GM12878 (cell line): ENCODE measurements at regions not wholly inside any gene's neighbourhood (a gene's known extent, or its start where the extent isn't known, plus 50 kb on each side); places are given as distances from the start of the nearest gene placed in this dataset.

ENCODE experiments used
- ATAC-seq: fragments of 200-7000 bp; cut with Tn5 transposase; 3 replicates; pipeline ENCODE4 v1.9.1; 2020; ENCODE audit warnings: mild to moderate bottlenecking, moderate library complexity
- BruUV-seq: library from RNA; stranded (reverse); fragments of 400-500 nt; replicated peaks from 2 replicates; lab custom pipeline; 2021; lab: Mats Ljungman, UMichigan
- CTCF ChIA-PET: fragments of 300-600 bp; sonication (Branson Sonifier 250); formaldehyde crosslinking; extraction: SDS; loops from one replicate; lab custom pipeline; 2021; ENCODE audit warnings: inconsistent platforms; lab: Yijun Ruan, JAX
- POLR2A ChIA-PET: fragments of 350-600 bp; formaldehyde crosslinking; extraction: SDS; loops from one replicate; lab custom pipeline; 2021; ENCODE audit warnings: inconsistent platforms; lab: Charles Lee
- RAD21 ChIA-PET: fragments of 300-600 bp; sonication (Branson Sonifier 250); formaldehyde crosslinking; loops from one replicate; lab custom pipeline; 2023; ENCODE audit warnings: antibody characterized with exemption; ENCODE audit not compliant: unreplicated experiment; lab: Charles Lee
- SMC1A ChIA-PET: fragments of 300-600 bp; sonication (Branson Sonifier 250); formaldehyde crosslinking; loops from one replicate; lab custom pipeline; 2023; ENCODE audit not compliant: unreplicated experiment, uncharacterized antibody; lab: Charles Lee
- DNase-seq: peaks from one replicate; pipeline ENCODE4 v3.0.0-alpha.2; 2011; ENCODE audit warnings: low read depth, low spot score
- FAIRE-seq: peaks from 3 replicates; lab custom pipeline; 2011; peaks lifted over from hg19 to GRCh38; lab: Jason Lieb, UNC
- H2AFZ ChIP-seq: 2 replicates; pipeline ENCODE4 v1.6.0; 2011; ENCODE audit warnings: low read depth, low read length, control low read depth; ENCODE audit not compliant: control insufficient read depth
- H3K27ac ChIP-seq: 2 replicates; pipeline ENCODE4 v1.5.1; 2011; ENCODE audit warnings: control low read depth; ENCODE audit not compliant: control insufficient read depth, insufficient read depth
- H3K27me3 ChIP-seq, 2 experiments: replicated peaks in 1 of 2; 2 replicates each; pipeline versions ENCODE4 v1.6.0 to v1.6.1; 2011; ENCODE audit warnings: low read length in 1 of 2; ENCODE audit not compliant: control insufficient read depth in 2 of 2, insufficient read depth in 2 of 2
- H3K36me3 ChIP-seq, 2 experiments: 2 replicates each; pipeline ENCODE4 v1.5.1; 2011; ENCODE audit warnings: low read length in 1 of 2; ENCODE audit not compliant: control insufficient read depth in 2 of 2, insufficient read depth in 2 of 2
- H3K4me1 ChIP-seq: 2 replicates; pipeline ENCODE4 v1.6.1; 2011; ENCODE audit warnings: mild to moderate bottlenecking, low read length, moderate library complexity, mixed read lengths; ENCODE audit not compliant: control insufficient read depth, insufficient read depth
- H3K4me2 ChIP-seq: 2 replicates; pipeline ENCODE4 v1.6.0; 2011; ENCODE audit warnings: control low read depth; ENCODE audit not compliant: control insufficient read depth, insufficient read depth
- H3K4me3 ChIP-seq: fragments of 200-600 bp; sonication (generic); 2 replicates; pipeline ENCODE4 v1.5.1; 2016
- H3K79me2 ChIP-seq: 2 replicates; pipeline ENCODE4 v1.6.0; 2011; ENCODE audit warnings: low read length; ENCODE audit not compliant: control insufficient read depth, insufficient read depth
- H3K9ac ChIP-seq: 2 replicates; pipeline ENCODE4 v1.8.0; 2011; ENCODE audit warnings: low read length, control low read depth, mixed read lengths; ENCODE audit not compliant: control insufficient read depth, insufficient read depth
- H3K9me3 ChIP-seq: replicated peaks from 3 replicates; pipeline ENCODE4 v1.5.1; 2011; ENCODE audit warnings: mild to moderate bottlenecking, low read length; ENCODE audit not compliant: control insufficient read depth, insufficient read depth
- H4K20me1 ChIP-seq: 2 replicates; pipeline ENCODE4 v1.6.0; 2011; ENCODE audit not compliant: control insufficient read depth, insufficient read depth
- CHD1 ChIP-seq: IDR thresholded peaks from 2 replicates; pipeline ENCODE4 v1.6.1; 2012; ENCODE audit warnings: low read depth, low read length, improper control_type of control experiment
- CREB1 ChIP-seq: IDR thresholded peaks from 2 replicates; pipeline ENCODE4 v1.6.1; 2012; ENCODE audit warnings: low read depth, mild to moderate bottlenecking, inconsistent platforms
- DPF2 ChIP-seq: fragments of 450-650 bp; IDR thresholded peaks from 2 replicates; pipeline ENCODE4 v1.6.1; 2017; ENCODE audit warnings: mild to moderate bottlenecking
- MTA2 ChIP-seq: fragments of 450-650 bp; IDR thresholded peaks from 2 replicates; pipeline ENCODE4 v1.6.1; 2016; ENCODE audit warnings: low read depth, mild to moderate bottlenecking, moderate library complexity
- NBN ChIP-seq: fragments of 450-650 bp; IDR thresholded peaks from 2 replicates; pipeline ENCODE4 v1.6.1; 2016
- PAX8 ChIP-seq: fragments of 450-650 bp; IDR thresholded peaks from 2 replicates; pipeline ENCODE4 v1.6.1; 2017; ENCODE audit warnings: mild to moderate bottlenecking, moderate library complexity
- SPI1 ChIP-seq: IDR thresholded peaks from 2 replicates; pipeline ENCODE4 v1.6.1; 2011; ENCODE audit warnings: low read depth, mild to moderate bottlenecking, low read length, moderate library complexity, borderline replicate concordance; ENCODE audit not compliant: insufficient read depth
- SREBF2 ChIP-seq: IDR thresholded peaks from 2 replicates; pipeline ENCODE4 v1.6.1; 2012; ENCODE audit warnings: mild to moderate bottlenecking, low read length
- SRF ChIP-seq, 2 experiments: IDR thresholded peaks; 2 replicates each; pipeline ENCODE4 v1.6.1; 2011; ENCODE audit warnings: low read depth in 2 of 2, low read length in 2 of 2, mild to moderate bottlenecking in 1 of 2, moderate library complexity in 1 of 2
- STAT1 ChIP-seq: fragments of 450-650 bp; conservative IDR thresholded peaks from 2 replicates; pipeline ENCODE4 v1.6.1; 2014; ENCODE audit warnings: antibody characterized with exemption, mild to moderate bottlenecking
- YY1 ChIP-seq: IDR thresholded peaks from 2 replicates; pipeline ENCODE4 v1.6.1; 2011; ENCODE audit warnings: low read depth, mild to moderate bottlenecking, low read length
- ZNF384 ChIP-seq: IDR thresholded peaks from 2 replicates; pipeline ENCODE4 v1.6.1; 2012; ENCODE audit warnings: low read depth, mild to moderate bottlenecking, low read length, improper control_type of control experiment, borderline replicate concordance
- whole genome bisulfite sequencing: methylation state at CpG from one replicate; pipeline ENCODE4 v1.1.6; 2016; ENCODE audit warnings: low lambda C conversion rate; ENCODE audit not compliant: insufficient replicate concordance, insufficient coverage; ENCODE audit errors: missing lambda C conversion rate; 5-methylcytosine and 5-hydroxymethylcytosine counted together
- in situ Hi-C: fragments of 300-500 bp; cut with MboI; formaldehyde crosslinking; loops from 9 replicates; pipeline ENCODE4 v1.14.3; 2018; ENCODE audit warnings: mixed read lengths
- intact Hi-C: fragments of 100-400 bp; cut with micrococcal nuclease; formaldehyde crosslinking; loops from one replicate; pipeline ENCODE4 v1.14.2; 2022; ENCODE audit not compliant: unreplicated experiment
- TF ChIP-seq, protein P1 (sequence below): fragments of 450-650 bp; formaldehyde crosslinking; IDR thresholded peaks from 2 replicates; pipeline ENCODE4 v1.5.0; 2022; ENCODE audit warnings: mild to moderate bottlenecking, missing genetic modification characterization
- TF ChIP-seq, protein P2 (sequence below): fragments of 450-650 bp; IDR thresholded peaks from 2 replicates; pipeline ENCODE4 v1.6.1; 2017; ENCODE audit warnings: borderline replicate concordance

DNA sequence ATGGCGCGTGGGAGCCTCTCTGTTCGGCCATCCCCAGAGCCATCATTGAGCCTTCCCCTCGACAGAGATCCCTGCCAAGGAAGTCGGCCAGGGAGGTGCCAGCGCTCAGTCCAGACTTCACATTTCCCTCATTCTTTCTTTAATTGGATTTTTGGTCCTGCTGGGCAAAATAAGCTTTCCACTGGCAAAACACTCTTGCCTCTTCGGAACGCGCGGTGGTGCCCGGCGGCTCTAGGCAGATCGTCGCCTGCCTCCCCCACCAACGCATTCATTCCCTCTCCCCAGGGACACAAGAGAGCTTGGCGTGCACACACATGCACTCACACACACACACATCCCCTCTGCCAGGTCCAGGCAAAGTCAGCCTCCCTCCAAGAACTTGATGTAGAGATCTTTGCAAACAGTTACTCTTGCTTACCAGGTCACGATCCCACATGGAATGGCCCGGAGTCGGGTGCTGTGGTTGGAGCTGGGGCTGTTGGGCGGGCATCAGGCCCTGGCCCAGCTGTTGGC, 257.1 kb downstream of the BCOR start (continued):
- TF ChIP-seq, protein P1, sequence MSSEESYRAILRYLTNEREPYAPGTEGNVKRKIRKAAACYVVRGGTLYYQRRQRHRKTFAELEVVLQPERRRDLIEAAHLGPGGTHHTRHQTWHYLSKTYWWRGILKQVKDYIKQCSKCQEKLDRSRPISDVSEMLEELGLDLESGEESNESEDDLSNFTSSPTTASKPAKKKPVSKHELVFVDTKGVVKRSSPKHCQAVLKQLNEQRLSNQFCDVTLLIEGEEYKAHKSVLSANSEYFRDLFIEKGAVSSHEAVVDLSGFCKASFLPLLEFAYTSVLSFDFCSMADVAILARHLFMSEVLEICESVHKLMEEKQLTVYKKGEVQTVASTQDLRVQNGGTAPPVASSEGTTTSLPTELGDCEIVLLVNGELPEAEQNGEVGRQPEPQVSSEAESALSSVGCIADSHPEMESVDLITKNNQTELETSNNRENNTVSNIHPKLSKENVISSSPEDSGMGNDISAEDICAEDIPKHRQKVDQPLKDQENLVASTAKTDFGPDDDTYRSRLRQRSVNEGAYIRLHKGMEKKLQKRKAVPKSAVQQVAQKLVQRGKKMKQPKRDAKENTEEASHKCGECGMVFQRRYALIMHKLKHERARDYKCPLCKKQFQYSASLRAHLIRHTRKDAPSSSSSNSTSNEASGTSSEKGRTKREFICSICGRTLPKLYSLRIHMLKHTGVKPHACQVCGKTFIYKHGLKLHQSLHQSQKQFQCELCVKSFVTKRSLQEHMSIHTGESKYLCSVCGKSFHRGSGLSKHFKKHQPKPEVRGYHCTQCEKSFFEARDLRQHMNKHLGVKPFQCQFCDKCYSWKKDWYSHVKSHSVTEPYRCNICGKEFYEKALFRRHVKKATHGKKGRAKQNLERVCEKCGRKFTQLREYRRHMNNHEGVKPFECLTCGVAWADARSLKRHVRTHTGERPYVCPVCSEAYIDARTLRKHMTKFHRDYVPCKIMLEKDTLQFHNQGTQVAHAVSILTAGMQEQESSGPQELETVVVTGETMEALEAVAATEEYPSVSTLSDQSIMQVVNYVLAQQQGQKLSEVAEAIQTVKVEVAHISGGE (CRISPR knock-in tag): no peak
- TF ChIP-seq STAT1 (no peak), SPI1 (no peak), ZNF384 (no peak)

DNA sequence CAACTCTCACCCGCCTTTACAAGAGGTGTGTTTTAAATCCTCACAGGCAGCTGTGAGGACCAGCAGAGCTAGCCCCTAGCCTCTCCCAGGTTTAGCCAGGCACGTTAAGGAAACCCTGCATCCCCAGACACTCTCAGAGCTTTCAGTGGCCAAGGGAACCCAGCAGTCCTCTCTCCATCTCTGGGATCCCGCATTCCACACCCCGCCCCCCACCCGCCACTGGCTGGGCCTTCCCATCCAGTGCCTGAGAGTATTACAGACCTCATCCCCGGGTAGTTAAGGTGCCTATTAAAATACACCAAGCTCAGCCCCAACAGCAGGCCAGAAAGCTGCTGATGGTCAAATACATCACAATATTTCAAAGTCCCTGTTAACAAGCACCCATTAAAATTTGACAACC, 256.2 kb downstream of the BCOR start:
- H3K36me3 ChIP-seq: no peaks in the 10 kb centered on the region
- FAIRE-seq (no peak), ATAC-seq (no peak), DNase-seq (no peak)
- no peak overlapping the region for H3K27ac ChIP-seq
- TF ChIP-seq SREBF2: no peak
- TF ChIP-seq, protein P2, sequence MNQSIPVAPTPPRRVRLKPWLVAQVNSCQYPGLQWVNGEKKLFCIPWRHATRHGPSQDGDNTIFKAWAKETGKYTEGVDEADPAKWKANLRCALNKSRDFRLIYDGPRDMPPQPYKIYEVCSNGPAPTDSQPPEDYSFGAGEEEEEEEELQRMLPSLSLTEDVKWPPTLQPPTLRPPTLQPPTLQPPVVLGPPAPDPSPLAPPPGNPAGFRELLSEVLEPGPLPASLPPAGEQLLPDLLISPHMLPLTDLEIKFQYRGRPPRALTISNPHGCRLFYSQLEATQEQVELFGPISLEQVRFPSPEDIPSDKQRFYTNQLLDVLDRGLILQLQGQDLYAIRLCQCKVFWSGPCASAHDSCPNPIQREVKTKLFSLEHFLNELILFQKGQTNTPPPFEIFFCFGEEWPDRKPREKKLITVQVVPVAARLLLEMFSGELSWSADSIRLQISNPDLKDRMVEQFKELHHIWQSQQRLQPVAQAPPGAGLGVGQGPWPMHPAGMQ: no peak
- TF ChIP-seq NBN: no peak
- TF ChIP-seq SRF (IDR thresholded peaks at IDR 0.05; ENCODE audit: low read depth in 2 of 2, low read length in 2 of 2): no peak
- TF ChIP-seq PAX8: no peak
- TF ChIP-seq YY1: no peak
- no peak for TF ChIP-seq MTA2
- no peak for TF ChIP-seq CHD1
- no peak for TF ChIP-seq DPF2
- TF ChIP-seq CREB1: no peak
- ChIA-PET POLR2A (no interaction called here), RAD21 (interaction anchor here (1.0 kb wide), 1 partner anchor 10 kb away, joined by 5 read pairs; no protein-coding TSS in a partner anchor), CTCF (interaction anchor here (0.7 to 0.9 kb wide), 3 partner anchors 10 to 186 kb away, joined by 3 to 4 read pairs (median 3); no protein-coding TSS in a partner anchor), SMC1A (no interaction called here)
- H3K9me3 ChIP-seq: no peaks in the 10 kb centered on the region; the same call in 2 of the 3 replicates
- H3K27me3 ChIP-seq: no peaks in the 10 kb centered on the region
- intact Hi-C loops (no loop called here), in situ Hi-C loops (no loop called here)
- no peak overlapping the region for H2AFZ ChIP-seq
- no peaks in the 10 kb centered on the region for H3K4me1 ChIP-seq
- H3K4me3 ChIP-seq: no peak overlapping the region
- H3K9ac ChIP-seq: no peak overlapping the region
- H3K79me2 ChIP-seq: no peaks in the 10 kb centered on the region
- 74% methylated on average over 6 of the region's 6 CpGs for WGBS
- no peaks in the 10 kb centered on the region for H4K20me1 ChIP-seq
- no TSS peak for BruUV-seq
- H3K4me2 ChIP-seq: no peak overlapping the region
